PC-9 (cell line): ENCODE measurements at regions not wholly inside any gene's neighbourhood (a gene's known extent, or its start where the extent isn't known, plus 50 kb on each side); places are given as distances from the start of the nearest gene placed in this dataset.

ENCODE experiments used
- EZH2 ChIP-seq: fragments of 200-600 bp; sonication (generic); IDR thresholded peaks from 2 replicates; pipeline ENCODE4 v1.8.0; 2017; ENCODE audit warnings: antibody characterized with exemption, low read depth
- TF ChIP-seq, protein P1 (sequence below): fragments of 200-600 bp; sonication (generic); conservative IDR thresholded peaks from 2 replicates; pipeline ENCODE4 v1.6.1; 2017; ENCODE audit warnings: mixed run types, antibody characterized with exemption, mild to moderate bottlenecking, moderate library complexity

DNA sequence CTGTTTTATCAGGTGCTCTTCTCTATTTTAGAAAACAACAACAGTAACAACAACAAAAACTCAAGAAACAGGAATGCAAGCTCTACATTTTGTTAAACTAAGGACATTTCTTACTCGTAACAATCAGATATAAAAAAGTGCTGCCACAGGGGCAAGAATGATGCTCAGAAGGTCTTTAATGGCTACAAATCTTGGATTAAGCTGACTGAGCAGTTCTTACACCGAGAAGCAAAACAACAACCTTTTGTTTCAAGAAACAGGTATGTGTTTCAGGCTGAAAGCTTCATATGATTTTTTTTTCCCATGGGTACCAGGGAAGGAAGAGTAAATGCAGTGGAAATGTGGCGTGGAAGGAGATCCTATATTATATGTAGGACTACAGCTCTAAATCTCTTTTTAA, 786.8 kb upstream of the FBXO33 start:
- TF ChIP-seq, protein P1, sequence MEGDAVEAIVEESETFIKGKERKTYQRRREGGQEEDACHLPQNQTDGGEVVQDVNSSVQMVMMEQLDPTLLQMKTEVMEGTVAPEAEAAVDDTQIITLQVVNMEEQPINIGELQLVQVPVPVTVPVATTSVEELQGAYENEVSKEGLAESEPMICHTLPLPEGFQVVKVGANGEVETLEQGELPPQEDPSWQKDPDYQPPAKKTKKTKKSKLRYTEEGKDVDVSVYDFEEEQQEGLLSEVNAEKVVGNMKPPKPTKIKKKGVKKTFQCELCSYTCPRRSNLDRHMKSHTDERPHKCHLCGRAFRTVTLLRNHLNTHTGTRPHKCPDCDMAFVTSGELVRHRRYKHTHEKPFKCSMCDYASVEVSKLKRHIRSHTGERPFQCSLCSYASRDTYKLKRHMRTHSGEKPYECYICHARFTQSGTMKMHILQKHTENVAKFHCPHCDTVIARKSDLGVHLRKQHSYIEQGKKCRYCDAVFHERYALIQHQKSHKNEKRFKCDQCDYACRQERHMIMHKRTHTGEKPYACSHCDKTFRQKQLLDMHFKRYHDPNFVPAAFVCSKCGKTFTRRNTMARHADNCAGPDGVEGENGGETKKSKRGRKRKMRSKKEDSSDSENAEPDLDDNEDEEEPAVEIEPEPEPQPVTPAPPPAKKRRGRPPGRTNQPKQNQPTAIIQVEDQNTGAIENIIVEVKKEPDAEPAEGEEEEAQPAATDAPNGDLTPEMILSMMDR, result no peak
- no peak for TF ChIP-seq EZH2
